ENCODE measurements at regions not wholly inside any gene's neighbourhood (a gene's known extent, or its start where the extent isn't known, plus 50 kb on each side); places are given as distances from the start of the nearest gene placed in this dataset.

DNA sequence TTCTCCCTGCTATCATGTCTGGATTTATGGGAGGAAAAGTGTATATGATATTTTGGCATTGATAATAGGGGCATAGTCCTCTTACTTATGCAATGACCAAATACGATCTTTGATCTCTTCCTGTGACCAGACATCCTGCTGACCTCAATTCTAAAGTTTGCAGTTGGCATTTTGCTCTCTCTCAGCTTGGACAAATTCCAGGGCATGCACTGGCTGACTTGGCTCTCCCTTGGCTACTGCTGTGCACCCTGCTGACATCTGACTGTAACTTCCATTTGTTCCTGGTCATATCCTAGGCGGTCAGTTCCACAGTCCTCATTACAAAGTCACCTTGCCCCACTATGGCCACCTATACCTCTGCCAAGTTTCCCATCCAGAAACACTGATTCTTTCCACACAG lies 380.7 kb upstream of the NR5A2 start:
- peaks cover 11% of the 10 kb centered on the region for H3K9me3 ChIP-seq (ENCODE audit: insufficient read depth, low read depth, low read length)
- no peaks in the 10 kb centered on the region for H3K27me3 ChIP-seq (ENCODE audit: insufficient read depth, low read length)
- H3K4me3 ChIP-seq (ENCODE audit: low read length): no peak overlapping the region
- H3K27ac ChIP-seq (ENCODE audit: low read length): no peak overlapping the region
- H3K9ac ChIP-seq (ENCODE audit: low read depth, low read length): no peak overlapping the region
- H3K36me3 ChIP-seq (ENCODE audit: insufficient read depth, low read depth, low read length): no peaks in the 10 kb centered on the region
- no peaks in the 10 kb centered on the region for H3K4me1 ChIP-seq (ENCODE audit: insufficient read depth, low read length)

DNA sequence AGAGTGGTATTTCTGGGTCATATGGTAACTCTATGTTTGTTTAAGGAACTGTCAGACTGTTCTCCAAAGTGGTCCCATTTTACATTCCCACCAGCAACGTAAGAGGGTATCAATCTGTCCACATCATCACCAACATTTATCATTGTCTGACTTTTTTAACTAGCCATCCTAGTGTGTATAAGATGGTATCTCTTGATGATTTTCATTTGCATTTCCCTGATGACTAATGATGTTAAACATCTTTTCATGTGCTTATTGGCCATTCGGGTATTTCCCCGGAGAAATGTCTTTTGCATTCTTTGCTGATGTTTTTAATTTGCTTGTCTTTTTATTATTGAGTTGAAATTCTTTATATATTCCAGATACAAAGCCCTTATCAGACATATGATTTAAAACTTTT lies 370.1 kb upstream of the NR5A2 start:
- Histone ChIP-seq H3K9me3 (ENCODE audit: insufficient read depth, low read depth, low read length) (no peaks in the 10 kb centered on the region), H3K27ac (ENCODE audit: low read length) (no peak overlapping the region), H3K27me3 (ENCODE audit: insufficient read depth, low read length) (no peaks in the 10 kb centered on the region), H3K9ac (ENCODE audit: low read depth, low read length) (no peak overlapping the region), H3K36me3 (ENCODE audit: insufficient read depth, low read depth, low read length) (no peaks in the 10 kb centered on the region), H3K4me1 (ENCODE audit: insufficient read depth, low read length) (no peaks in the 10 kb centered on the region), H3K4me3 (ENCODE audit: low read length) (no peak overlapping the region)

DNA sequence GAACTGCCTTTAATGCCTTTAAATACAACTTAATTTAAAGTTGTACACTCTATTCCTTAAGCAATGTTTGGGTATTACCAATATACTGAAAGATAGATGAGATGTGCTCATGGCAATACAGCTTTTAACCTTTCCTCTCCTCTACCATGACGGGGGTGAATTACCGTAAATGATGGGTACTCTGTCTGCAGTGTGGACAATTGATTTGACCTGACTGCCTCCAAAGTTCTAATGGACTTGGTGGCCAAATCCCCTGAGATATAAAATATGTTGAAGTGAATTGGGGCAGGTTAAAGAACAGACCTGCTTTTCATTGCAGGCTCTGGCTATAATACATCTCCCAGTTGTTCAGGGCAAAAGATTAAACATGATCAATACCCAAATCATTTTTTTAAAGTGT lies 367.4 kb upstream of the NR5A2 start:
- no peaks in the 10 kb centered on the region for H3K36me3 ChIP-seq (ENCODE audit: insufficient read depth, low read depth, low read length)
- no peaks in the 10 kb centered on the region for H3K4me1 ChIP-seq (ENCODE audit: insufficient read depth, low read length)
- H3K27ac ChIP-seq (ENCODE audit: low read length): no peak overlapping the region
- H3K9ac ChIP-seq (ENCODE audit: low read depth, low read length): no peak overlapping the region
- no peak overlapping the region for H3K4me3 ChIP-seq (ENCODE audit: low read length)
- no peaks in the 10 kb centered on the region for H3K9me3 ChIP-seq (ENCODE audit: insufficient read depth, low read depth, low read length)
- no peaks in the 10 kb centered on the region for H3K27me3 ChIP-seq (ENCODE audit: insufficient read depth, low read length)

DNA sequence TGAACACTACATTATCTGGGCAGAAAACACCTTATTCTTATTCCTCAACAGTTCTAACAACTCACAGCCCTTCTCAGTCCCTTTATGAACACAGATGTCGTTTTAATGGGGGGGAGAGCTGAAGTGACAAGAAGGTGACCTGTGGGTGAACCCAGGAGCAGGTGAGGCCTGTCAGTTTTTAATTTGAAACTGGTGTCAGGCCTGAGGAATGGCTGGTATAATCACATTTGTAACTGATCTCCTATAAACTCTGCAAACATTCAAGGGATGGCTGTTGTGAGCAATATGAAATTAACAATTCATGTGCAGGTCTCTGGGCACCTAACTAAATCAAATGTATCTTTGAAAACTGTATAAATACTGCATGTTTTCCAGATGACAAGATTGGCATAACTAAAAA lies 362.1 kb upstream of the NR5A2 start:
- no peaks in the 10 kb centered on the region for H3K9me3 ChIP-seq (ENCODE audit: insufficient read depth, low read depth, low read length)
- H3K36me3 ChIP-seq (ENCODE audit: insufficient read depth, low read depth, low read length): no peaks in the 10 kb centered on the region
- no peak overlapping the region for H3K27ac ChIP-seq (ENCODE audit: low read length)
- no peak overlapping the region for H3K9ac ChIP-seq (ENCODE audit: low read depth, low read length)
- no peaks in the 10 kb centered on the region for H3K27me3 ChIP-seq (ENCODE audit: insufficient read depth, low read length)
- no peaks in the 10 kb centered on the region for H3K4me1 ChIP-seq (ENCODE audit: insufficient read depth, low read length)
- H3K4me3 ChIP-seq (ENCODE audit: low read length): no peak overlapping the region

DNA sequence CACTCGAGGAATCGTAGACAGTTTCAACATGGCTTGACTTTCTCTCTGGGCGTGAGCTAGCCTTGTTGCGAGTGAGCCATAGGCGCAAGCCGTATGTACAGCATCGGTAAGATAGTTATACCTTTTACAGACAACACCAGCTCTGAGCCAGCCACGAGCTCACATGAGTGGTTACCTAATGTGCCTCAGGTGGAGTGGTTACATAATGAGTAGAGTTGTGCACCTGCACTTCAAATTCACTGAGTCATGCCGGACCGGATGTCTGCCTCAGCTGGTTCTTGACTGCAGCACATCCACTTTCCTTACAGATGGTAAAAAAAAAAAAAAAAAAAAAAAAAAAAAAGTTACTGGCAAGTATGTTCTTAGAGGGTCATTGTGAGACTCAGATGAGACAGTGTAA lies 360.4 kb upstream of the NR5A2 start:
- H3K27me3 ChIP-seq (ENCODE audit: insufficient read depth, low read length): no peaks in the 10 kb centered on the region
- H3K9ac ChIP-seq (ENCODE audit: low read depth, low read length): no peak overlapping the region
- H3K27ac ChIP-seq (ENCODE audit: low read length): no peak overlapping the region
- no peak overlapping the region for H3K4me3 ChIP-seq (ENCODE audit: low read length)
- H3K9me3 ChIP-seq (ENCODE audit: insufficient read depth, low read depth, low read length): no peaks in the 10 kb centered on the region
- no peaks in the 10 kb centered on the region for H3K36me3 ChIP-seq (ENCODE audit: insufficient read depth, low read depth, low read length)
- H3K4me1 ChIP-seq (ENCODE audit: insufficient read depth, low read length): no peaks in the 10 kb centered on the region

DNA sequence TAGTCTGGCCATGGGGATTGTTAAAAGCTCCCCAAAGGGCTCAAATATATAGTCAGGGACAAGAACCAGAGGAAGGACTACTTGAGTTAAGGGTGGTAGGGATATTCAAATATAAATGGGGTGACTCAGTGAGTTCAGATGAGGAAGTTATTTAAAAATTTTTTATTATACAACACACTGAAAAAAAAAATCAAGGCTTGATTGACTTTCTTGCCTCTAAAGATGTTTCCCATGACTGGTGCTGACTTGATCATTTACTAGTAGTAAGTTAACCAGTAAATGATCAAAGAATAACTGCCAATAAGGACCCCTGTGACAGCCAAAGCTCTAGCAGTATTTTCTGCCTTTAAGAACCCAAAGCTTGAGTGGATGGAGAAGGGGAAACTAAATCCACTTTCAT lies 357.6 kb upstream of the NR5A2 start:
- Histone ChIP-seq H3K9me3 (ENCODE audit: insufficient read depth, low read depth, low read length) (no peaks in the 10 kb centered on the region), H3K36me3 (ENCODE audit: insufficient read depth, low read depth, low read length) (no peaks in the 10 kb centered on the region), H3K4me3 (ENCODE audit: low read length) (no peak overlapping the region), H3K27me3 (ENCODE audit: insufficient read depth, low read length) (no peaks in the 10 kb centered on the region), H3K4me1 (ENCODE audit: insufficient read depth, low read length) (no peaks in the 10 kb centered on the region), H3K9ac (ENCODE audit: low read depth, low read length) (no peak overlapping the region), H3K27ac (ENCODE audit: low read length) (no peak overlapping the region)

DNA sequence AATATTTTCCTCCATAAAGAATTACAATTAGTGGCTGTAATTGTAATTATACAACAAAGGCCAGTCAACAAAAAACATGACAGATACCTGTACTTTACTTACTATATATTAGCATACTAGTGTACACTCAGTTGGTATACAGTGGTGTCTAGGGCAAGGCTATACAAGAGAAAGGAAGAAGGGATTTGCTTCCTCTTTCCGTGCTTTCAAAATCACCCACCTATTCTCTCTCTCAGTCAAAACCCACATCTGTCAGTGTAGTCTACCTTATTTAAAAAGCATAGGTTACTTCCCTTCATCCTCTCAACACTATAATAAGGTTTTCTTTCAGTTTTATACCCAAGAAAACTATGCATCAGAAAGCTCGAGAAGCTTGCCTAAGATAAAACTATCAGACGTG lies 355.8 kb upstream of the NR5A2 start:
- no peaks in the 10 kb centered on the region for H3K4me1 ChIP-seq (ENCODE audit: insufficient read depth, low read length)
- no peak overlapping the region for H3K9ac ChIP-seq (ENCODE audit: low read depth, low read length)
- H3K27me3 ChIP-seq (ENCODE audit: insufficient read depth, low read length): no peaks in the 10 kb centered on the region
- H3K27ac ChIP-seq (ENCODE audit: low read length): no peak overlapping the region
- H3K9me3 ChIP-seq (ENCODE audit: insufficient read depth, low read depth, low read length): no peaks in the 10 kb centered on the region
- no peak overlapping the region for H3K4me3 ChIP-seq (ENCODE audit: low read length)
- no peaks in the 10 kb centered on the region for H3K36me3 ChIP-seq (ENCODE audit: insufficient read depth, low read depth, low read length)

DNA sequence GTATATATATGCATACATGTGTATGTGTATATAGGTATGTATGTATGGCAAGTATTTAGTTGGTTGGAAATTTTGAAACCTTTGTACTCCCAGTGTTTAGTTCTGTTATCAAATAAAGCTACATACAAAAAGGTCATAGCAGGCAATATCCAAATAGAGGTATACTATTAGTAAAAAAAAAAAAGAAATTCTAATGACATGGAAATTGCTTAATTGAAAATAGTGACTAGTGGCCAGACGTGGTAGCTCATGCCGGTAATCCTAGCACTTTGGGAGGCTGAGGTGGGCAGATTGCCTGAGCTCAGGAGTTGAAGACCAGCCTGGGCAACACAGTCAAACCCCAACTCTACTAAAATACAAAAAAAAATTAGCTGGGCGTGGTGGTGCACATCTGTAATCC lies 351.6 kb upstream of the NR5A2 start:
- H3K27me3 ChIP-seq (ENCODE audit: insufficient read depth, low read length): no peaks in the 10 kb centered on the region
- no peaks in the 10 kb centered on the region for H3K9me3 ChIP-seq (ENCODE audit: insufficient read depth, low read depth, low read length)
- H3K4me1 ChIP-seq (ENCODE audit: insufficient read depth, low read length): peaks cover 8% of the 10 kb centered on the region; the same call in 1 of the 2 replicates
- no peak overlapping the region for H3K4me3 ChIP-seq (ENCODE audit: low read length)
- H3K27ac ChIP-seq (ENCODE audit: low read length): no peak overlapping the region
- no peak overlapping the region for H3K9ac ChIP-seq (ENCODE audit: low read depth, low read length)
- no peaks in the 10 kb centered on the region for H3K36me3 ChIP-seq (ENCODE audit: insufficient read depth, low read depth, low read length)

DNA sequence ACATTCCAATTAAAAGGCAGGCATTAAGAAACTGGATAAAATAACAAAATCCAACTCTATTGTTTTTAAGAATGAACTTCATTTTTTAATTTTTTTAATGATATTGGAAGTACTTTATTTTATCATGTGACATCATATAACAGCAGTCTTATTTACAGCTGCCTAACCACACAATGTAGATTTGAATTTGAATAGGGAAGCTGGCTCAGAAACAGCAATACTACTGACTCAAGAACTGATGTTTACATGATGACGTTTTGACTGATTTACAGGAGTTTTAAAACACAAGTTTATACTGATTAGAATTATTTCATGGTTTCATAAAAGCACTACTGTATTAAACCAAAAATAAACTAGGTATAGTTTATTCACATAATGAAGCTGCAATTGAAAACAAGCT lies 348.7 kb upstream of the NR5A2 start:
- no peaks in the 10 kb centered on the region for H3K27me3 ChIP-seq (ENCODE audit: insufficient read depth, low read length)
- H3K9ac ChIP-seq (ENCODE audit: low read depth, low read length): no peak overlapping the region
- H3K36me3 ChIP-seq (ENCODE audit: insufficient read depth, low read depth, low read length): no peaks in the 10 kb centered on the region
- no peaks in the 10 kb centered on the region for H3K9me3 ChIP-seq (ENCODE audit: insufficient read depth, low read depth, low read length)
- no peak overlapping the region for H3K4me3 ChIP-seq (ENCODE audit: low read length)
- peaks cover 8% of the 10 kb centered on the region; the same call in 1 of the 2 replicates for H3K4me1 ChIP-seq (ENCODE audit: insufficient read depth, low read length)
- H3K27ac ChIP-seq (ENCODE audit: low read length): no peak overlapping the region

DNA sequence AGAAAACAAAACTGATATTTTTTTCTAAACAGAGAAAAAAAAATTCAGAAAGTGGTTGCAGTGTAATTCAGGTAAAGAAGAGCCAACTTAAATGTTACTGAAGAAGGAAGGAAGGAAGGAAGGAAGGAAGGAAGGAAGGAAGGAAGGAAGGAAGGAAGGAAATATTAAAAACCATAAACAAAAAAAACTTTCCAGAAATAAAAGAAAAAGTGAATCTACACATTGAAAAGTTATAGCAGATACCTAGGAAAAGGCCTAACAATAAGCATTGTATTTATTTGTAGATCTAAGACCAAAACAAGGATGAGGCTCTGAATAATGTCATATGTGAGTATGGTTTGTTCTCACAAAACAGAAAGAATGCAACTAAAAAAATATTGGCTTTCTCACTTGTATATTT lies 345.4 kb upstream of the NR5A2 start:
- Histone ChIP-seq H3K4me1 (ENCODE audit: insufficient read depth, low read length) (peaks cover 12% of the 10 kb centered on the region), H3K9ac (ENCODE audit: low read depth, low read length) (no peak overlapping the region), H3K4me3 (ENCODE audit: low read length) (no peak overlapping the region), H3K27me3 (ENCODE audit: insufficient read depth, low read length) (no peaks in the 10 kb centered on the region), H3K27ac (ENCODE audit: low read length) (no peak overlapping the region), H3K9me3 (ENCODE audit: insufficient read depth, low read depth, low read length) (no peaks in the 10 kb centered on the region), H3K36me3 (ENCODE audit: insufficient read depth, low read depth, low read length) (no peaks in the 10 kb centered on the region)

DNA sequence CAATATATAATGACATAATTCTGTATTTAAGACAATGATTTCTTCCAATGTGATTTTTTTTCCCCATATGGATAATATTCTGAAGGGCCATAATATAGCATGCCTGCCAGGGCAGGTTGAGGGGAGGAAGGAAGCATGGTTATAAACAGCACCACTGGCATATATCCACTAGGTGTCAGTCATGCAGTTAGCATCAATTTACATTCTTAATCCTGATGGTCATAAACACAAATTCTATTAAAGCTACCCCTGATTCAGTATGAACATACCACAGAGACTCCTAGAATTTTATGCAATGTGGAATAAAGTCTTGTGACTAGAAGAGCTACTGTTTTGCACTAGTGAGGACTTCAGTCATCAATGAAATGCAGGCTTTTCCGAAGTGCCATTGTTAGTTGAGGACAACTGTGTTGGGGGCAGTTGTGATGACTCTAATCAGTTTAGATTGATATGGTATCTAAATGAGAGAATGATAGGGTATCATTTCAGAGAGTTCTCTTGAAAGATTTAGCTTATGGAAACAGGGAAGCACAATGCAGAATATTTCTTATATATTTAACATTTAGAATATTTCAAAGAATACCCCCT lies 342.7 kb upstream of the NR5A2 start:
- no peak overlapping the region for H3K27ac ChIP-seq (ENCODE audit: low read length)
- H3K9me3 ChIP-seq (ENCODE audit: insufficient read depth, low read depth, low read length): no peaks in the 10 kb centered on the region
- H3K36me3 ChIP-seq (ENCODE audit: insufficient read depth, low read depth, low read length): no peaks in the 10 kb centered on the region
- H3K27me3 ChIP-seq (ENCODE audit: insufficient read depth, low read length): no peaks in the 10 kb centered on the region
- peaks cover 24% of the 10 kb centered on the region for H3K4me1 ChIP-seq (ENCODE audit: insufficient read depth, low read length)
- H3K9ac ChIP-seq (ENCODE audit: low read depth, low read length): no peak overlapping the region
- H3K4me3 ChIP-seq (ENCODE audit: low read length): no peak overlapping the region

DNA sequence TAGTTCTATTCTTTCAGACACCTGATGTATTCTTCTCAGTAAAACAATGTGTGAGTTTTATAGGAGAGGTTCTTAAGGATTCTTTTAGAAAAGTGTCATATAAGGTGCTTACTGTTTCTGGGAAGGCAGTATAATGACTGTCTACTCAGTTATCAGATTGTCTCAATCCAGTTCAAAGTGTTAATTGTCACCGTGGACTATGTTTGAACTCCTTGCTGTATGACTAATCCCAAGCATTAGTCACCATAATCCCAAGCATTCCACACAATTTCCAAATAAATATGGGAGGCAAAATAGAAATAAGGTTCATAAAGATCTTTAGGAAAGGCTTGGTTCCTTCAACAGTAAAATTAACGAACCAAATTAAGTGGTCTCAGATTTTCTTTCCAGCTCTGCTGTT lies 342.1 kb upstream of the NR5A2 start:
- H3K27ac ChIP-seq (ENCODE audit: low read length): no peak overlapping the region
- no peaks in the 10 kb centered on the region for H3K9me3 ChIP-seq (ENCODE audit: insufficient read depth, low read depth, low read length)
- H3K27me3 ChIP-seq (ENCODE audit: insufficient read depth, low read length): no peaks in the 10 kb centered on the region
- H3K4me3 ChIP-seq (ENCODE audit: low read length): no peak overlapping the region
- H3K9ac ChIP-seq (ENCODE audit: low read depth, low read length): no peak overlapping the region
- H3K36me3 ChIP-seq (ENCODE audit: insufficient read depth, low read depth, low read length): no peaks in the 10 kb centered on the region
- peaks cover 30% of the 10 kb centered on the region for H3K4me1 ChIP-seq (ENCODE audit: insufficient read depth, low read length)

DNA sequence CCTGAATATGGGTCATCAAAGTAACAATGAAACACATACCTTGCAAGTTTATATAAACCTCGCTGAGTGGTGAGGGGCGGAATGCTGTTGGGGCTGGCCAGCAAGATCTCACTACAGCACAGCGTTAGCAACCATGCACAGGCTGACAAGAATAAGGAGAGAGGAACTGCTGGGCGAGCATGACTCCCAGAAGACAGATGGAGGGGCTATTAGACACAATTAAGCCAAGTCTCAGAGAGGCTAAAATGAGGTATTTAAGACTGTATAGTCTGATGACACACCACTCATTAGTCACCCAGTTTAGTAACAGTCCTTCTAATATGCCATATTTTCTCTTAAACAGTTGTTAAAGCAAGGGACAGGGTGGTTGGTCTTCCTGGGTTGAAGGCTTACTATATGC lies 340.2 kb upstream of the NR5A2 start:
- Histone ChIP-seq H3K27ac (ENCODE audit: low read length) (no peak overlapping the region), H3K27me3 (ENCODE audit: insufficient read depth, low read length) (no peaks in the 10 kb centered on the region), H3K4me3 (ENCODE audit: low read length) (no peak overlapping the region), H3K9me3 (ENCODE audit: insufficient read depth, low read depth, low read length) (no peaks in the 10 kb centered on the region), H3K4me1 (ENCODE audit: insufficient read depth, low read length) (peaks cover 41% of the 10 kb centered on the region), H3K36me3 (ENCODE audit: insufficient read depth, low read depth, low read length) (no peaks in the 10 kb centered on the region), H3K9ac (ENCODE audit: low read depth, low read length) (no peak overlapping the region)

Data from iPS-20b (cell line).